HEK293 (cell line): ENCODE measurements at regions not wholly inside any gene's neighbourhood (a gene's known extent, or its start where the extent isn't known, plus 50 kb on each side); places are given as distances from the start of the nearest gene placed in this dataset.

ENCODE experiments used
- YY1 ChIP-seq: fragments of 450-650 bp; formaldehyde crosslinking; IDR thresholded peaks from 2 replicates; pipeline ENCODE4 v1.5.1; 2018; ENCODE audit warnings: missing biosample characterization, missing genetic modification characterization
- ZNF501 ChIP-seq: fragments of 450-650 bp; formaldehyde crosslinking; IDR thresholded peaks from 2 replicates; pipeline ENCODE4 v1.5.1; 2016; ENCODE audit warnings: missing biosample characterization, missing genetic modification characterization
- ZNF670 ChIP-seq: fragments of 450-650 bp; formaldehyde crosslinking; IDR thresholded peaks from 2 replicates; pipeline ENCODE4 v1.5.1; 2016; ENCODE audit warnings: missing biosample characterization, missing genetic modification characterization, low read depth
- ZNF76 ChIP-seq: fragments of 450-650 bp; formaldehyde crosslinking; IDR thresholded peaks from 2 replicates; pipeline ENCODE4; 2016; ENCODE audit warnings: low read depth, missing biosample characterization, missing genetic modification characterization, borderline replicate concordance
- TF ChIP-seq, protein P1 (sequence below): fragments of 450-650 bp; formaldehyde crosslinking; IDR thresholded peaks from 2 replicates; pipeline ENCODE4 v1.5.1; 2016; ENCODE audit warnings: missing biosample characterization, missing genetic modification characterization, borderline replicate concordance

DNA sequence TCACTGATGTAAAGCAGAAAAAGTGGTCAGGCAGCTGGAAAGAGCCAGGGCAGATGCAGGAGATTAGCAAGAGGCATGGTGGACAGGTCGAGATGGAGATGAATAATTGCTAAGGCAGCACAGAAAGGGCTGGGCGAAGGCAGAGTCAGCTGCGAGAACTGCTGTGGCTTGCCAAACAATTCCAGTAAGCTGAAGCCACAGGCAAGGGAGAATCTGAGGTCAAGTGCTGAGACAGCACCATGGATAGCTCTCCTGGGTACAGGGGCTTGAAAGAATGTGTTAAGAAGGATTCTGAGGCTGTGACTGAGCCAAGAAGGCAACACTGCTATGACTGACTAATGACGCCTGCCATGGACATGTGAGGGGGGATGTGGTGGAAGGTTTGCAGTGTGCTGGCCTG lies 220.8 kb upstream of the FOXA2 start:
- TF ChIP-seq ZNF670 (tag by site-specific recombination), result no peak
- TF ChIP-seq ZNF76 (tag by site-specific recombination), result no peak
- TF ChIP-seq, protein P1, sequence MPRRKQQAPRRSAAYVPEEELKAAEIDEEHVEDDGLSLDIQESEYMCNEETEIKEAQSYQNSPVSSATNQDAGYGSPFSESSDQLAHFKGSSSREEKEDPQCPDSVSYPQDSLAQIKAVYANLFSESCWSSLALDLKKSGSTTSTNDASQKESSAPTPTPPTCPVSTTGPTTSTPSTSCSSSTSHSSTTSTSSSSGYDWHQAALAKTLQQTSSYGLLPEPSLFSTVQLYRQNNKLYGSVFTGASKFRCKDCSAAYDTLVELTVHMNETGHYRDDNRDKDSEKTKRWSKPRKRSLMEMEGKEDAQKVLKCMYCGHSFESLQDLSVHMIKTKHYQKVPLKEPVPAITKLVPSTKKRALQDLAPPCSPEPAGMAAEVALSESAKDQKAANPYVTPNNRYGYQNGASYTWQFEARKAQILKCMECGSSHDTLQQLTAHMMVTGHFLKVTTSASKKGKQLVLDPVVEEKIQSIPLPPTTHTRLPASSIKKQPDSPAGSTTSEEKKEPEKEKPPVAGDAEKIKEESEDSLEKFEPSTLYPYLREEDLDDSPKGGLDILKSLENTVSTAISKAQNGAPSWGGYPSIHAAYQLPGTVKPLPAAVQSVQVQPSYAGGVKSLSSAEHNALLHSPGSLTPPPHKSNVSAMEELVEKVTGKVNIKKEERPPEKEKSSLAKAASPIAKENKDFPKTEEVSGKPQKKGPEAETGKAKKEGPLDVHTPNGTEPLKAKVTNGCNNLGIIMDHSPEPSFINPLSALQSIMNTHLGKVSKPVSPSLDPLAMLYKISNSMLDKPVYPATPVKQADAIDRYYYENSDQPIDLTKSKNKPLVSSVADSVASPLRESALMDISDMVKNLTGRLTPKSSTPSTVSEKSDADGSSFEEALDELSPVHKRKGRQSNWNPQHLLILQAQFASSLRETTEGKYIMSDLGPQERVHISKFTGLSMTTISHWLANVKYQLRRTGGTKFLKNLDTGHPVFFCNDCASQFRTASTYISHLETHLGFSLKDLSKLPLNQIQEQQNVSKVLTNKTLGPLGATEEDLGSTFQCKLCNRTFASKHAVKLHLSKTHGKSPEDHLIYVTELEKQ (tag by site-specific recombination), result no peak
- no peak for TF ChIP-seq YY1 (tag by site-specific recombination)
- TF ChIP-seq ZNF501 (tag by site-specific recombination), result no peak
